HG02610 (cell line): ENCODE measurements at regions not wholly inside any gene's neighbourhood (a gene's known extent, or its start where the extent isn't known, plus 50 kb on each side); places are given as distances from the start of the nearest gene placed in this dataset.
"Not testable (repeated sequence)": the region's sequence is repeated elsewhere in the genome, so short reads cannot be mapped to it uniquely, and the experiment has no call there.

Source experiments
- ATAC-seq: cut with Tn5 transposase; IDR thresholded peaks from one replicate; pipeline ENCODE4 v1.9.1; 2021; ENCODE audit warnings: mild to moderate bottlenecking, moderate library complexity; ENCODE audit not compliant: unreplicated experiment

- ATAC-seq = no peak
Observed at GRCh38 chr9:6105738-6106137, 90.3 kb upstream of the RANBP6 start.

DNA sequence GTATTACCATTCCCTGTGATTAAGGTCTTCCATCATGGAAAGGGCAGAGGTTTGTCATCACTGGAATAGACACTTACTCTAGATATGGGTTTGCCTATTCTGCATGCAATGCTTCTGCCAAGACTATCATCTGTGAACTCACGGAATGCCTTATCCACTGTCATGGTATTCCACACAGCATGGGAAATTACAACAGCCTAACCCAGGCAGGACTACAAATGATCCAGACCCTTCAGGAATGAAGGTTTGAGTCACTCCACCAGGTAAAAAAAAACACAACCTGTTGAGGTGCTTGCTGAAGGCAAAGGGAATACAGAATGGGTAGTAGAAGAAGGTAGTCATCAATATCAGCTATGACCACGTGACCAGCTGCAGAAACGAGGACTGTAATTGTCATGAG, 89.0 kb upstream of the RANBP6 start:
- ATAC-seq = not testable (repeated sequence)

- ATAC-seq = not testable (repeated sequence)
Observed at GRCh38 chr9:6103911-6104310, 88.5 kb upstream of the RANBP6 start.

GRCh38 chr9:6102336-6102987, 87.0 kb upstream of the RANBP6 start:
- ATAC-seq = not testable (repeated sequence)

DNA sequence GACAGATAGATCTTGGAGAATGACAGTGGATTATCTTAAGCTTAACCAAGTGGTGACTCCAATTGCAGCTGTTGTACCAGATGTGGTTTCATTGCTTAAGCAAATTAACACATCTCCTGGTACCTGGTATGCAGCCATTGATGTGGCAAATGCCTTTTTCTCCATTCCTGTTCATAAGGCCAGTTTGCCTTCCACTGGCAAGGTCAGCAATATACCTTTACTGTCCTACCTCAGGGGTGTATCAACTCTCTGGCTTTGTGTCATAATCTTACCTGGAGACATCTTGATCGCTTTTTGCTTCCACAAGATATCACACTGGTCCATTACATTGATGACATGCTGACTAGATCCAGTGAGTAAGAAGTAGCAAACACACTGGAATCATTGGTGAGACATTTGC, 86.3 kb upstream of the RANBP6 start:
- ATAC-seq = not testable (repeated sequence)

DNA sequence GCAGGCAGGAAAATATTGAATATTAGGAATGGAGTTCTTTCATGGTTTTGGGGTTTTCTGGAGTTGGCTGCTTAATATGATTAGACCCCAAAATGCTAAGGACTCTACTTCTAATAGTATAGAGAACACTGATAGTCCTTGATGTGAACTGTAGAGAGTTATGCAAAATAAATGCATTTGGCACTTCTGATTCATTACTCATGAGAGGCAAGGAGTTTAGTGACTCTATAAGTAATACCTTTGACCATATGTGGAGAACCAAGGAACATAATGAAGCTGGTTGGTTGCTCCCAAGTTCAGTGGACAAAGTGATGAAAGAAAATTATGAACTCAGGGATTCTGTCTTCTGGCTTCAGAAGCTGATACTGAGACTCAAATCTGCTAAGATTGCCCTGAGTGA, 83.9 kb upstream of the RANBP6 start:
- not testable (repeated sequence) for ATAC-seq

GRCh38 chr9:6098431-6098830, 83.0 kb upstream of the RANBP6 start:
- no peak for ATAC-seq

DNA sequence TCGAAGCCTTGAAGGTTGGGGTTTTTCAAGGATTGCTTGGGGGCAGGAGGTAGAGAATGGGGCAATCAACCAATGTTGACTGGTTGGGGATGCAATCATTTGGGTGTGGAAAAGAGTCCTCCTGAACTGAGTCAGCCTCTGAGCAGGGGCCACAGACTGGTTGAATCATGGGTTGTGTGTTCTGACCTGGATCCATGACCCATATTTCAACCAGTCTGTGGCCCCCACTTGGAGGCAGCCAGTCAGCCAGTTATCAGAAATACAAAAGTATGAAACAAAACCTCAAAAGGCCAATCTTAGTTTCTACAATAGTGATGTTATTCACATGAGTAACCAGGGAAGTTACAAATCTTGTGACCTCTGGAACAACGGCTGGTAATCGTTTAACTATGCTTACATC, 81.4 kb upstream of the RANBP6 start:
- ATAC-seq = no peak

DNA sequence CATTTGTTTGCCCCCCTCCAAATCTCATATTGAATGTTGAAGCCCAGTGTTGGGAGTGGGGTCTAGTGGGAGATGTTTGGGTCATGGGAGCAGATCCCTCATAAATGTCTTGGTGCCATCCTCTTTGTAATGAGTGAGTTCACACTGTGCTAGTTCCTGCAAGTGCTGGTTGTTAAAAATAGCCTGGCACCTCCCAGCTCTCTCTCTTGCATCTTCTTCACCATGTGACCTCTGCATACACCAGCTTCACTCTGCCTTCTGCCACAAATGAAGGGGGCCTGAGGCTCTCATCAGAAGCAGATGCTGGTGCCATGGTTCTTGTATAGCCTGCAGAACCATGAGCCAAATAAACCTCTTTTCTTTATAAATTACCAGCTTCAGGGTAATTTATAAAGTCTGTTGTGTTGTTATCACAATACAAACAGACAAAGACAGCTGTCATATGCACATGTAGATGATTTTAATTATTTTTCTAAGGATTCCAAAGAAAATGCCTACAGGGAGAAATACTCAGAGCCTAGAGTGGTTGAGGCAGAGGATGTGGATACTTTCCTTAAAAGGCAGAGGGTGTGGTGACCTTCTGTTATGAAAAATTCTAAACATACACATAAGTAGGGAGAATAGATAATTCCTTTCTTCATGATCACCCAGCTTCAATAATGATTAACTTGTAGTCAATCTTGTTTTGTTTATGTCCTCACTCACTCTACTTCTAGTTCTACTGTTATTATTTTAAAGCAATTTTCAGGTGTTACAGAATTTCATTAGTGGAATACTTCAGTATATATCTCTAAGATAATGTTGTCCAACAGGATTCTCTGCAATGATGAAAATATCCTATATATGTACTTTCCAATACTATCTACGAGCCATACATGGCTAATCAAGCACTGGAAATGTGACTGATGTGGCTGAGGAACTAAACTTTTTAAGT, 75.1 kb upstream of the RANBP6 start:
- no peak for ATAC-seq

DNA sequence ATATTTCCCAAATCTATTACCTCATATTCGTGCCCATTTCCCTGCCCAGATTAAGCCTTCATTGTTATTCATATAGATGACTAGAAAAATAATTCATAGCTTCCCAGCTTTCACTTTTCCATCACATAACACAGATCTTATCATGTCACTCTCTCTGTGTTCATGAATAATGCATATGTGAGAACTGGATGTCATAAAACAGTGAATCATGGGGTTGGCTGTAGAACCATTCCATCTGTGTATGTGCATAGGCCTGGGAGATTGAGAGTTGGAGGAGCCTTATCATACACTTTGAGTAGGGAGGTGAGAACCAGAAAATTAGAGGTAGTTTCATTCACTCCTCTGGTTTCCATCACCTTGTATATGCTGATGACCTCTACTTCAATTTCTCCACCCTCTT, 73.9 kb upstream of the RANBP6 start:
- no peak for ATAC-seq

DNA sequence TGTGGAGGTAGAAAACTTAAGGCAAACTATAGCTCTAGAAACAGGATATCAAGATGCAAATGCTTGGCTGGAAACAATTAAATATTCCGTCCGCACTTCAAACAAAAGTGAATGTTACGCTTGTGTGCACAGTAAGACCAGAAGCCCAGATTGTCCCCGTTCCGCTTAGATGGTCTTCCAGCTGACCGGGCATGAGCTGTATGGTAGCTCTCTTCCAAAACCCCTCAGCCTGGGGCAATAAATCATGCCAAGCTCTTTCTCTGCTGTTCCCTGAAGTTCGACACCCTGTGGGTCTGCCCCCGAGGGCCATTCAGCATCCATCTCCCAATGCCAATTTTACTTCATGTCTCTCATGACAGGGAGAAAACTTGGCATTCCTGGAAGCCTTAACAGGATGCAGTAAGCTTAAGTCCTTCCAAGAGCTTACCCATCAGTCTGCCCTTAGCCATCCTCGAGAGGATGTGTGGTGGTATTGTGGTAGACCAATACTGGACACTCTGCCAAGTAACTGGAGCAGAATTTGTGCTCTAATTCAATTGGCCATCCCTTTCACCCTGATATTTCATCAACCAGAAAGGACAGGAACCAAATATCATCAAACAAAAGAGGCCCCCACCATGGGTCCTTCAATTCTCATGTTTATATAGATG, 70.7 kb upstream of the RANBP6 start:
- ATAC-seq = no peak

GRCh38 chr9:6080154-6080716, 64.8 kb upstream of the RANBP6 start:
- ATAC-seq = peak; percentile 93

- ATAC-seq = no peak
Observed at GRCh38 chr9:6079386-6079785, 64.0 kb upstream of the RANBP6 start.

DNA sequence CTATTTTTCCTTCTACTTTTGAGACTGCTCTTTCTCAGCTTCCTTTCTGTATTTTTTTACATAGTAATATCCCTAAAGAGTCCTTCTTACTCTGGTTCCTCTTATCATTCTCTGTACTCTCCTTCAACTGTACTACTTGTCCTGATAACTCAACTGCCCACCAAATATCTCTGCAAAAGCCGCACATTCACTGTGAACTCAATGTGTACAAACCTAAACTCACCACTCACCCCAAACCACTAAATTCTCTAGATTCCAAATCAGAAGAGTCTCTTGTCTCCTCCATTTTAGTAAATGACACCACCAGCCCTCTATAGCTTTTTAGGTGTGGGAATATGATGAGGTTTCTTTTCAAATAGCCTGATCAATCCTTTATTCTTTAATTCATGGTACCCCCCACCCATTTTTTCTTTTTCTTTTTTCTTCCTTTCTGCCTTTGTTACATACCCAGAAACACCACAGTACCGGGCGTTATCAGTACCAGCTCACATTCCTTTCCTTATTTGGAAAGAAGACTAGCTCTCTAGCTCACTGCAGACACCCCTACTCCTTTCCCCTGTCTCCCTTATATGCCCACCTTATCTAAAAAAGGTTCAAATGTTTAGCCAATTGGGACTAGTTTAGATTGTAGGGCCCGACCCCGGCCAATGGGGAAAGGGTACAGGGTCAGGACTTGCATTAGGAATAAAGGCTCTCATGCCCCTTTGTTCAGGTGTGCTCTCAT, 63.1 kb upstream of the RANBP6 start:
- no peak for ATAC-seq

- no peak for ATAC-seq
Observed at GRCh38 chr9:6076851-6077250, 61.4 kb upstream of the RANBP6 start.

- ATAC-seq = no peak
Observed at GRCh38 chr9:6073731-6074130, 58.3 kb upstream of the RANBP6 start.

- no peak for ATAC-seq
Observed at GRCh38 chr9:6072865-6073264, 57.4 kb upstream of the RANBP6 start.

- ATAC-seq = no peak
Observed at GRCh38 chr9:6072453-6072852, 57.0 kb upstream of the RANBP6 start.

DNA sequence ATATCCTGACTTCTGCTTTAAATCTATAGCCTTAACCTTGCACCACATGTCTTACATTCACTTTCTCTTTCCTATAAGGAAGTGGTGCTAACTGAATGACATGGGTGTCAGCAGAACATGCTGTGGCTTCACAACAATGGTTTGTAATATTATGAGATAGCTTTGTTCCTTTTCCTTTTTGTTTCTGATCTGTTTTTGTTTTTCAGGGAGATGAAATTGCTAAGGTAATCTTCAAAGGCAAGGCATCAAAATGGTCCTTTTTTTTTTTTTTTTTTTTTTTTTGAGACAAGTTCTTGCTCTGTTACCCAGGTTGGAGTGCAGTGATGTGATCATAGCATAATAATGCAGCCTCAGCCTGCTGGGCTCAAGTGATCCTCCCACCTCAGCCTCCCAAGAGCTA, 53.6 kb upstream of the RANBP6 start:
- peak; percentile 99 for ATAC-seq

GRCh38 chr9:6067426-6067825, 52.0 kb upstream of the RANBP6 start:
- ATAC-seq = no peak
